ENCODE measurements at regions not wholly inside any gene's neighbourhood (a gene's known extent, or its start where the extent isn't known, plus 50 kb on each side); places are given as distances from the start of the nearest gene placed in this dataset.

- TF ChIP-seq, protein P1, sequence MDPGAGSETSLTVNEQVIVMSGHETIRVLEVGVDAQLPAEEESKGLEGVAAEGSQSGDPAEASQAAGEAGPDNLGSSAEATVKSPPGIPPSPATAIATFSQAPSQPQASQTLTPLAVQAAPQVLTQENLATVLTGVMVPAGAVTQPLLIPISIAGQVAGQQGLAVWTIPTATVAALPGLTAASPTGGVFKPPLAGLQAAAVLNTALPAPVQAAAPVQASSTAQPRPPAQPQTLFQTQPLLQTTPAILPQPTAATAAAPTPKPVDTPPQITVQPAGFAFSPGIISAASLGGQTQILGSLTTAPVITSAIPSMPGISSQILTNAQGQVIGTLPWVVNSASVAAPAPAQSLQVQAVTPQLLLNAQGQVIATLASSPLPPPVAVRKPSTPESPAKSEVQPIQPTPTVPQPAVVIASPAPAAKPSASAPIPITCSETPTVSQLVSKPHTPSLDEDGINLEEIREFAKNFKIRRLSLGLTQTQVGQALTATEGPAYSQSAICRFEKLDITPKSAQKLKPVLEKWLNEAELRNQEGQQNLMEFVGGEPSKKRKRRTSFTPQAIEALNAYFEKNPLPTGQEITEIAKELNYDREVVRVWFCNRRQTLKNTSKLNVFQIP (CRISPR knock-in tag; IDR thresholded peaks at IDR 0.05; ENCODE audit: borderline replicate concordance, low read depth), result no peak
Observed at GRCh38 chr2:167817422-167817821, 430.0 kb downstream of the STK39 start (continued).

GRCh38 chr2:167816874-167817290 is 430.5 kb downstream of the STK39 start:
- ATAC-seq, result no peak
- TF ChIP-seq ZC3H10 (CRISPR knock-in tag; IDR thresholded peaks at IDR 0.05), result no peak
- no peak for TF ChIP-seq ZFP3 (CRISPR knock-in tag; IDR thresholded peaks at IDR 0.05)
- no peak for TF ChIP-seq ESRRG (CRISPR knock-in tag; IDR thresholded peaks at IDR 0.05)
- TF ChIP-seq PATZ1 (CRISPR knock-in tag; IDR thresholded peaks at IDR 0.05; ENCODE audit: borderline replicate concordance), result no peak
- no peak for TF ChIP-seq RARB (CRISPR knock-in tag; IDR thresholded peaks at IDR 0.05)
- TF ChIP-seq ISL1 (CRISPR knock-in tag; IDR thresholded peaks at IDR 0.05), result no peak
- no peak for TF ChIP-seq SNAI2 (CRISPR knock-in tag; IDR thresholded peaks at IDR 0.05)
- TF ChIP-seq ARNTL (CRISPR knock-in tag; IDR thresholded peaks at IDR 0.05; ENCODE audit: borderline replicate concordance, low read depth), result no peak
- no peak for TF ChIP-seq OSR1 (CRISPR knock-in tag; IDR thresholded peaks at IDR 0.05)
- TF ChIP-seq TCF4 (CRISPR knock-in tag; IDR thresholded peaks at IDR 0.05; ENCODE audit: borderline replicate concordance), result no peak
- TF ChIP-seq, protein P2, sequence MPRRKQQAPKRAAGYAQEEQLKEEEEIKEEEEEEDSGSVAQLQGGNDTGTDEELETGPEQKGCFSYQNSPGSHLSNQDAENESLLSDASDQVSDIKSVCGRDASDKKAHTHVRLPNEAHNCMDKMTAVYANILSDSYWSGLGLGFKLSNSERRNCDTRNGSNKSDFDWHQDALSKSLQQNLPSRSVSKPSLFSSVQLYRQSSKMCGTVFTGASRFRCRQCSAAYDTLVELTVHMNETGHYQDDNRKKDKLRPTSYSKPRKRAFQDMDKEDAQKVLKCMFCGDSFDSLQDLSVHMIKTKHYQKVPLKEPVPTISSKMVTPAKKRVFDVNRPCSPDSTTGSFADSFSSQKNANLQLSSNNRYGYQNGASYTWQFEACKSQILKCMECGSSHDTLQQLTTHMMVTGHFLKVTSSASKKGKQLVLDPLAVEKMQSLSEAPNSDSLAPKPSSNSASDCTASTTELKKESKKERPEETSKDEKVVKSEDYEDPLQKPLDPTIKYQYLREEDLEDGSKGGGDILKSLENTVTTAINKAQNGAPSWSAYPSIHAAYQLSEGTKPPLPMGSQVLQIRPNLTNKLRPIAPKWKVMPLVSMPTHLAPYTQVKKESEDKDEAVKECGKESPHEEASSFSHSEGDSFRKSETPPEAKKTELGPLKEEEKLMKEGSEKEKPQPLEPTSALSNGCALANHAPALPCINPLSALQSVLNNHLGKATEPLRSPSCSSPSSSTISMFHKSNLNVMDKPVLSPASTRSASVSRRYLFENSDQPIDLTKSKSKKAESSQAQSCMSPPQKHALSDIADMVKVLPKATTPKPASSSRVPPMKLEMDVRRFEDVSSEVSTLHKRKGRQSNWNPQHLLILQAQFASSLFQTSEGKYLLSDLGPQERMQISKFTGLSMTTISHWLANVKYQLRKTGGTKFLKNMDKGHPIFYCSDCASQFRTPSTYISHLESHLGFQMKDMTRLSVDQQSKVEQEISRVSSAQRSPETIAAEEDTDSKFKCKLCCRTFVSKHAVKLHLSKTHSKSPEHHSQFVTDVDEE (CRISPR knock-in tag; IDR thresholded peaks at IDR 0.05), result no peak
- no peak for TF ChIP-seq CSRNP3 (CRISPR knock-in tag; IDR thresholded peaks at IDR 0.05)
- TF ChIP-seq GLIS3 (CRISPR knock-in tag; IDR thresholded peaks at IDR 0.05), result no peak
- no peak for TF ChIP-seq ZNF70 (CRISPR knock-in tag; IDR thresholded peaks at IDR 0.05)
- TF ChIP-seq, protein P1 (CRISPR knock-in tag; IDR thresholded peaks at IDR 0.05; ENCODE audit: borderline replicate concordance, low read depth), result no peak
- TF ChIP-seq CSDC2 (CRISPR knock-in tag; IDR thresholded peaks at IDR 0.05), result no peak
- TF ChIP-seq, protein P3, sequence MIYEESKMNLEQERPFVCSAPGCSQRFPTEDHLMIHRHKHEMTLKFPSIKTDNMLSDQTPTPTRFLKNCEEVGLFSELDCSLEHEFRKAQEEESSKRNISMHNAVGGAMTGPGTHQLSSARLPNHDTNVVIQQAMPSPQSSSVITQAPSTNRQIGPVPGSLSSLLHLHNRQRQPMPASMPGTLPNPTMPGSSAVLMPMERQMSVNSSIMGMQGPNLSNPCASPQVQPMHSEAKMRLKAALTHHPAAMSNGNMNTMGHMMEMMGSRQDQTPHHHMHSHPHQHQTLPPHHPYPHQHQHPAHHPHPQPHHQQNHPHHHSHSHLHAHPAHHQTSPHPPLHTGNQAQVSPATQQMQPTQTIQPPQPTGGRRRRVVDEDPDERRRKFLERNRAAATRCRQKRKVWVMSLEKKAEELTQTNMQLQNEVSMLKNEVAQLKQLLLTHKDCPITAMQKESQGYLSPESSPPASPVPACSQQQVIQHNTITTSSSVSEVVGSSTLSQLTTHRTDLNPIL (CRISPR knock-in tag; IDR thresholded peaks at IDR 0.05; ENCODE audit: low read depth), result no peak
- TF ChIP-seq ZFP30 (CRISPR knock-in tag; IDR thresholded peaks at IDR 0.05), result no peak
- TF ChIP-seq ZNF565 (CRISPR knock-in tag; conservative IDR thresholded peaks at IDR 0.05; ENCODE audit: low read depth), result no peak

Data from SK-N-SH treated with all-trans-retinoic acid at 6 μM for 48 hours (cell line).